NCI-H526 (cell line): ENCODE measurements at regions not wholly inside any gene's neighbourhood (a gene's known extent, or its start where the extent isn't known, plus 50 kb on each side); places are given as distances from the start of the nearest gene placed in this dataset.

Source experiments
- DNase-seq, 2 experiments: peaks; one replicate each; lab custom pipeline; 2025; lab: John Stamatoyannopoulos, UW

DNA sequence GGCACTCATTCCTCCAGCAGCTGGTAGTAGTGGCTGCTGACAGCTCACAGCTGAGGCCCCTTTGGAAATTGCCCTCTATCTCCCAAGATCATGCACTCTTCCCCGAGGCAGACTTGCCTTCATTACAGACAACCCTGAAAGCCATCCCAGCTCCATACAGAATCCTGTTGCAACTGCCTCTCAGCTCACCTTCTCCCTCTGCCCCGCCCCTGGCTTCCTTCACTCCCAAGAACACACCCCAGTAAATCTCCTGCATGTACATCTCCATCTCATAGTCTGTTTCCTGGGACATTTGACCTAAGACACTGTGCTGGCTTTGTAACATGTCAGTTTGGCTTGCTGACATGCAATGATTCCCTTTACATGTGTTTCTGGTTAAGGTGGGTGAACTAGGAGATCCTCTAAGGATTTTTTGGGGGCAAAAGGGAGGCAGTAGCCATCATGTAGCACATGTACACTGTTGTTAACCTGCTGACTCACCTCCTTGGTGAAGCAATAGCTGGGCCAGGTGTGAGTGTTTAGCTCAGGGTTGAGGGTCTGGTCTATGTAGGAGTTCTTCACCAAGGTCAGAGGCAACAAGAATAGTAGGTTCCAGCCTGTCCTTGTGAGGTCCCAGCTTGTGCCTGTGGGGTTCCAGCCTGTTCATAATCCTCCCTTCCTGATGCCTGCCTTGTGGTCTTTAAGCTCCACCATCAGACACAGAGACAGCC is 179.6 kb downstream of the CSNK2A3 start:
- no peak for DNase-seq

DNA sequence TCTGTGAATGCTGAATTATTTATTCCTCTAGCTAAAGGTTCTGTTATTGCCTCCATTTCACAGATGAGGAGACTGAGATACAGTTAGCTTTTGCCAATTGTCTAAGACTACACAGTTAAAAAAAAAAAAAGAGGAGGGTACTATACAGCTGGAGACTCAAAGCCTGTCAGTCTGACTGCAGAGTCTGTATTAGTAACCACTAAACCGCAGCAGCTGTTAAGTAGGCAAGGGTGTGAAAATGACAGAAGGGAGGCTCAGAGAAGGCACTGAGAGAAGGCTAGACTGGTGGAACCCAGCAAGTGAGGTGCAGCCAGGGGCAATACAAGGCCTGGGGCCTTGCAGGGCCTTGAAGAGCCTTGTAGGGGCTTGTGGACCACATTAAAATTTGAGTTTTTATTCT is 181.2 kb downstream of the CSNK2A3 start:
- no peak for DNase-seq

DNA sequence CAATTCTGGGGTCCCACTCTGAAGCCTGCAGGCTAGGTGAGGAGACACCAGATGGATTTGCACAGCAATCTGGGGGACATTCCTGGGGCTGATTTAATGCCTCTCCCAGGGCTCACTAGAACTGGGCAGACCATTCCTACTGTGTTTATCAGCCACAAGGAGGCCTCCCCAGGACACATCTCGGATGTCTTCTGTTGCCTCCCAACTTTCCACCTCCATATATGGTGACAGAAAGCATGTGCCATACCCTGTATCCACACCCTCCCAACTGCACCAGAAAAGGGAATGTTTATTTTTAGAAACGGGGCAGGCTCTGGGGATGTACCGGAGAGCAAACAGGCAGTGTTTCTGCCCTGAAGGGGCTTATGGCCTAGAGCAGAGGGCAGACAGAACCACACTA is 181.8 kb downstream of the CSNK2A3 start:
- DNase-seq = no peak

DNA sequence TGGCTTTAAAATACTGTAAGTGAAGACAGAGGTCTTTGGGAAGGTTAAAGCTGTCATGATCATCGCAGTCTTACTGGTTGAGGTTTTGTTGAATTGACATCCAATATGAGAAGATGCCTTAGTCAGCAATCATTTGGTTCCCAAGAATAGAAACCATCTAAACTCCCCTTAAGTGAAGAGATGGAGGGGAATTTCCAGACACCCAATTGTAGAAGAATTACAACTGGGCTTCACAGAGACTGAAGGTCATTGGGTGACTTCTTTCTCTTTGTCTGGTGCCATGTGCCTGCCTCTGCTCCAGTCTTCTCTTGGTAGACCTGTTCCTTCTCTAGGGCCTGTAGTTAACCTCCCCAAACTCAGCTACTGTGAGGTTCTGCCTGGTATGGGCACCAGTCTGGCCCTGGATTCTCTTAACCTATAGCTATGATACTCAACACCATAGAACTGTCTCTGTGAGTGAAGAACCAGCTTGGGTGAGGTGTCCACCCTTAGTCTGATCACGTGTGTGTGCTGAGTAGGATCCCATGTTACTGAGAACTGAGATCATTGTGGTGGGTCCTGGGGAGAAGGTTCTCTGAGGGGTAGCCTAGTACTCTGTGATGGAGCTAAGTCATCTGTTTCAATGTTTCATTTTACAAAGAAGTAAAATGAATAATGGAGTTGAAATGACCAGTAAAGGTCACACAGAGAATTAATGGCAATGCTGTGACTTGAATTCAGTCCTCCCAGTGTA is 182.5 kb downstream of the CSNK2A3 start:
- no peak for DNase-seq

DNA sequence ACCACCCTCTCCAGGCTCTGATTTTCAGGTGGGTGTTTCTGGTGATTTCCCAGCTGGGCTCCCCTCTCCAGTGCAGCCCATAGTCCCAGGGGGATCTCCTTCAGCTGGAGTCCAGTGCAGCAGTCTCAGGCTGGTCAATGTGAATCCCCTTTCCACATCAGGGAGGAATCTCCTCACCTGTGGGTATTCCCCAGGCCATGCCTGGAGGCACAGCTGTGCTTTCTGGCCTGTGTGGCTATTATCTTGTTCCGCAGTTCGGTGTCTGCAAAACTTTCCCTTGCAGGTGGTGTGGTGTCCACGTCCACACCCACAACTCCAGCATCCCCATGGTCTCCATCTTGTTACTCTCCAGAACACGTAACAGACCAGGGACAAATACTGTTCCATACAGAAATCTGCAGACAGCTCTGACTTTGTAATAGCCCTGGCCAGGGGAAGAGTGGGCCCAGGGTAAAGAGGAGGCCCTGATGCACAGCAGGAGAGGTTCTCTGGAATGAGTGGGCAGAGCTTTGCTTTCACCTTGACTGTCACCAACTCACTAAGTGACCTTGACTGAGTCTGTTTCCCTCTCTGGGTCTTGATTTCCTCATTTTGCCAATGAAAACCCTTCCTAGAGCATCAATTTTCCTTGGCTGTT is 183.2 kb downstream of the CSNK2A3 start:
- no peak for DNase-seq

DNA sequence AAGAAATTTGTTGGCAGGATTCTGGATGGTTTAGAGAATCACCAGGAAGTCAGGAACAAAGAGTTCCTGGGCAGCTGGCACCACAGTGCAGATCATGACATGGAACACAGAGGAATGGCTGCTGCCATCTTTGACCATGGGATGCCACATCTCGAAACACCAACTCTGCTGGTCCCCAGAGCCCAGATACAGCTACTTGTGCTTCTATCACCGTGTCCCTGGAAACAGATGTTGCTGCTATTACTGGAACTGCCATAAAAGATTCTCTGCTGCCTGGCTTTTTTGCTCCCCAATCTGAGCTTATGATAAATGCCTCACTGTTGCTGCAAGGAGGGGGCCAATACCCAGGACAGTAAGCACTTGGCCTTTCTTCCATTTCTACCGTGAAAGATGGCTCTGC is 185.2 kb downstream of the CSNK2A3 start:
- DNase-seq = no peak

DNA sequence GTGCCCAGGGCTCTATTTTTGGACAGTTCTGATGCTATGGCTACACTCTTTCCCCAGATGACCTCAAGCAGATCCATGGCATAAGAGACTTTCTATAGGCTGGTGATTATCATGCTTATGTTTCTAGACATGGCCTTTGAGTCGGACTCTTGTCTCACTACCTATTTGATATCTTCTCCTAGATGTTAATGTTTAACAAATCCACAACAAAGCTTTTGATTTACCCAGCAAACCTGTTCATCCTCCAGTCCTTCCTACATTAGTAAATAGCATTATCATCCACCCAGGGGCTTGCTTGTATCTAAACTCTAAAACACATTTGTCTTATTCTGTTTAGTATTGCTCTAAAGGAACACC is 188.7 kb downstream of the CSNK2A3 start:
- DNase-seq = no peak

DNA sequence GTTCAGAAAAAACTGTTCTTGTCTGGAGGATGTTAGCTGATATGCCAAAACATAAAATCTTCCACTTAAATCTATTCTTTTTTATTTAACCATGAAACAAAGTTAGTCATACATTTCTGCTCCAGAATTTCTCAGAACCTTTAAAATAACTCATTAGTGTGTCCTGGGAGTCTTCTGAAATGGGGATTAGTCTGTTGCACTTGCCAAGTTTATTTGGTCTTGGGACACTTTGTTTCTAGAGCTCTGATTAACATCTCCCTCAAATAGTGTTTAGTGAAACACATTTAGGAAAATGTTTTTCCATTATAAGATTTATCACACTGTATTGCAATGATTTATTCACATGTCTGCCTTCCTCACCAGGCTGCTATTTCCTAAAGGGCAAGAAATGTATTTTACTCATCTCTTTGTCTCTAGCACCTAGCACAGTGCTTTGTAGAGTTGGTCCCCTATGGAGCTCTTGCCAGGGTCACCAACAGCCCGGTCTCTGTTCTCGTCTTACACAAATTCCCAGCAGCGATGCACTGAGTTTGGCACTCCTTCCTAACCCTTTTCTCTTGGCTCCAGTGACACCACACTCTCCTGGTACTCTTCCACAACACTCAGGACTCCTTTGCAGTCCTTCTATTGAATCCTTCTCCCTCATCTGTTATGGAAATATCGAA is 189.2 kb downstream of the CSNK2A3 start:
- no peak for DNase-seq

DNA sequence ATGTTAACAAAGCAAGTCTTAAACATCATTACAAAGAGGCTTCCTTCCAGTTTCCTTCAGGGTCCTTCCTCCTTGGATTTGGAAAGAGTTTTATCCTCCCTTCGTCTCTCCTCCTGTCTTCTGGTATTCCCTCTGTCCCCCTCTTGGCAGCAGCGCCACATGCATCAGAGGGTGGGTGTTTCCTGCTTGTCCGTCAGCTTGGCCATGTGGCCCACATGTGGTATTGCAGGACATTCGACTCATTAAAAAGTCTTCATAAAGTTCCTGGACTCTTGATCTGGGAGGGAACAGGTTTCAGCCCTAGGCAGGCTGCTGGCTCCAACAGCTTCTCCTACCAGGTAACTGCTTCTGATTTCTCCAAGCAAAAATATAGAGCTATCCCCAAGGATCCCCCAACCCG is 189.8 kb downstream of the CSNK2A3 start:
- no peak for DNase-seq

DNA sequence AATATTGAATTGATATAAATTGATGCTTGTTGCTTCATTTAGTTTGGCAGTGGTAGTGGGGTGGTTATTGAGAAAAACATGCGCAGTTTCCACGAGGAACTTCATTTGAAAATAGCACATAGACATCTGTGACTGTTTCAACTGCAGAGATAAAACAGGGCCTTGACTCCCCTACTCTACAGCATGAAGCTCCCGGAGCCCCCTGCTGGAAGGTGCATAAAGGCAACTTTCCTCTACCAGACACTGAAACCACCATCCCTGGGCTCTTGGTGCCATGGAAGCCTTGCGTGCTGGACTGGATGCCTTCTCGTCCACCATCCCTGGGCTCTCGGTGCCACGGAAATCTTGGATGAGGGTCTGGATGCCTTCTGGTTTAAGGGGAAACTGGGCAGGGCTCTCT is 195.9 kb downstream of the CSNK2A3 start:
- DNase-seq = peak; percentile 38 to 89

DNA sequence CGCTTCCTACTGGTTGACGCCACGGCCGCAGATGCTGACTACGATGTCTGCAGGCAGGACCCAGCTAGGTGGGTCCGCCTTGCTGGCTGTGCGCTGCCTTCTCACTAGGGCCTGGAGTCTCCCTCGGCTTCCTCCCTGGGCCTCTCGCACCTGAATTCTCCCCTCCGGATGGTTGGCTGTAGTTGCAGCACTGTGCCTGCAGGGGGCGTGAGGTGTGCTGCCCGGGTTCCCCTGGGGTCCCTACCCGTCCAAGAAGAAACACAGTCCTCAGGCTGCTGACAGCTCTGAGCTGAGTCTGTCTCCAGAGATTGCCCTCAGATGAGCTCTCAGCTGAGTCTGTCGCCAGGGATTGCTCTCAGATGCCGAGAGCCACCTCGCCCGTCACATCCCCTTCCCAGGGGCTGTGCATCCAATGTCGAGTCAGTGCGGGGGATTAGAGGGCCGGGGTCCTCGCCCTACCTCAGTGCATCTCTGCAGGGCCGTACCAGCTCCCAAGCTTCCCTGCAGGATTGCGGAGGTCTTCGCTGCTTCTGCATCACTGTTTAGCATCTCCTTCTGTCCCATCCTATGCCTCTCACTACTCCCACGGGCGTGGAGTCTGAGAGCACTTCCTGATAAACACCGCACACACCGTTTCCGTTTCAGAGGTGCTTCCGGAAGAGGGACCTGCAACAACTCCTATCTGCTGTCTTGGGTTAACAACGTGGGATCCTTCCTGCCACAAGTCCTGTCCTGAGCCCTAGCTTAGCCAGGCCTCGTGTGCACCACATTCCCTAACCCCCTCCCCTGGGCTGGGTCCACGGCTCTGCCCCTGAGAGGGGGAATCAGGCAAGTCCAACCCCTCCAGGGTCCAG is 196.9 kb downstream of the CSNK2A3 start:
- DNase-seq = peak; percentile 10 to 63

DNA sequence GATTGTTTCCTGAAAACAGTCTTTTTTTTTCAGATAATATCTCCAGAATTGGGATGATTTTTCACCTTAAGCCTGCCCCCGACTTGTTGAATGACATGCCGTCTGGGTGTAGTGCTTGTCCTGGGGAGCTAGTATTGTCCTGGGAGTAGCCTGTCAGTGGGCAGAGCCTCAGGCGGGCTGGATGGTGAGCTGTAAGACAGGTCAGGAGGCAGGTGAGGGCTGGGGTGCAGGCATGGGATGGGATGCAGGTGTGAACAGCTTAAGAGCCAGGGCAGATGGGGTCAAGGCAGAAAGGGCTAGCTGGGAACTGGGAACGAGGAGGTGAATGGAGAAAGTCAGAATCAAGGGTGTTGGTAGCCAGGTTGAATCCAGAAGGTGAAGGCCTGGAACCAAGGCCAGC is 200.2 kb downstream of the CSNK2A3 start:
- no peak for DNase-seq

DNA sequence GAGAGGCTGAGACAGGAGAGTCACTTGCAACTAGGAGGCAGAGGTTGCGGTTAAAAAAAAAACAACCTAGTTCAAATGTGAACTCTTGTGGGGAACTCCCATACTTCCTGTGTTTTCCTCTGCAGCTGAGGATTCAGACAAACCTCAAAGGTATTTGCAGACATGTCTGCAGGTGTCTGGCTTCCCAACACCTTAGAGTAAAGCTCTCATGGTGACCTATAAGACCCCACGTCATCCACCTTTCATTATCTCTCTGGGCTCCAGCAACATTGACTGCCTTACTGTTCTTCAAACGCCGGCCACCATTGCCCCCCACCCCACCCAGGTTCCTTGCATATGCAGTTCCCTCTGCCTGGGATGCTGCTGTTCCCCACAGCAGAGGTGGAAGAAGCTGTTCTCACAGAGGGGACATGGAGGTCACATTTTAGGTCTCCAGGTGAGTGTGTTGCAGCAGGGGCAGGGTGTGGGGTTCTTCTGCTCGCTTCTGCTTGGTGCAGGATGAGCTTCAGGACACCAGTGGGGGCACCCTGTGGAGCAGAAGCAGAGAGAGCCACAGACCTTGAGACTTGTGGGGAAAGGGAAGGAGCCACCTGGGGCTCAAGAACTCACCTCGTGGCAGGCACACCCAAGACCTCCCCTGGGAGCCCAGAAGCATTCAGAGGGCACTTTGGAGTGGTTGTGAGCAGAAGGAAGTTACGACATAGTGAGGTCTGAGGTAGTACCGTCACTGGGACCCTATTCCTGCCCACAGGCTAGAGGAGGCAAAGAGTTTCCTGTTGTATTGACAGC is 203.2 kb downstream of the CSNK2A3 start:
- DNase-seq = no peak

DNA sequence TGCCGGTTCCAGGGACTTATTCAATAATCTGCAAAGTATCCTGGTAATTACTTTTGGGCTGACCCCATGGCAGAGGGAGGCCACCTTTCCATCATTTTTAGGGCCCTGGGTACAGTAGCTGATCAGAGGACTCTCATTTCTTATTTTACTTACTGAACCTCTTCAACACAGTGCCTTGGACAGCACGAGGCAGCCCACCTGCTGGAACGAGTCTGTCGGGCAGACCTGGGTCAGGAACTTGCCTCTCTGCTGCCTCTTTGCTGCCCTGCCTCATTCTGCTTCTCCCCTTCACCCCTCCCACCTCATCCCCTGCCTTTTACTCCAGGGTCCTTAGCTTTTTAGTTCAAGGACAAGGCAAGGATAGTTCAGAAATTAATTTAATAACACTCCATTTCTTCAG is 204.5 kb downstream of the CSNK2A3 start:
- no peak for DNase-seq

DNA sequence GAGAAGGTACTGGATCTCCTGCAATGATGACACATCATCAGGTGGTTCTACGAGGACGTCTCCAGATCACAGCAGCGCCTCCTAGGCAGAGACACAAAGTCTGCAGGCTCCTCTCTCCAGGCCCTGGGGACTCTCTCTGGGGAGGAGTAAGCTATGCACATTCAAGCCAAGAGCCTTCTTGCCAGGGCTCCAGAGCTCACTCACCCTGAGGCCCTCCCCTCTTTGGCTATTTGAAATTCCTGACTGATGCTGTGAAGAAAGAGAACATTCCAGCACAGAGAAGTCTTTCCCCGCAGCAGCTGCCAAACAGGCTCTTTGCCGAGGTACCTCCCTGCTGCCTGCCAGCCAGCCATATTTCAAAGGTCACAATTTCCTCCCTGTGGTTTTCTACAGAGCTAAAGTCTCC is 204.9 kb downstream of the CSNK2A3 start:
- DNase-seq = peak in 1 of 2 experiments; percentile 11

DNA sequence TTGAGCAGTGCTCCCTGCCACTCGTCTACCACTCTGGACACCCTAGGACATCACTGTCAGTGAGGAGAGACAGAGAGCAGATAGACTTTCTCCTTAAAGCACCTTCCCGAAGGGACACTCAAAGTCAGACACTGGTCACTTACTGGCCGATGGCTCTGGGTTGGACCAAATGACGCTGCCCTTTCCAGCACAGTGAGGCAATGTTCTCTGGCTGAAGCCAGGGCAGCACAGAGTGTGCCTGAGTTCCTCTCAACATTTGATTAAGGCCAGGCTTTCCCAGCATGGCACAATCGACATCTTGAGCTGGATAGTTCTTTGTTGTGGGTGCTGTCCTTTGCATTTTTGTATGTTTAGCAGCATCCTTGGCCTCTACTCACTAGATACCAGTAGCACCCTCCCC is 206.2 kb downstream of the CSNK2A3 start:
- no peak for DNase-seq

DNA sequence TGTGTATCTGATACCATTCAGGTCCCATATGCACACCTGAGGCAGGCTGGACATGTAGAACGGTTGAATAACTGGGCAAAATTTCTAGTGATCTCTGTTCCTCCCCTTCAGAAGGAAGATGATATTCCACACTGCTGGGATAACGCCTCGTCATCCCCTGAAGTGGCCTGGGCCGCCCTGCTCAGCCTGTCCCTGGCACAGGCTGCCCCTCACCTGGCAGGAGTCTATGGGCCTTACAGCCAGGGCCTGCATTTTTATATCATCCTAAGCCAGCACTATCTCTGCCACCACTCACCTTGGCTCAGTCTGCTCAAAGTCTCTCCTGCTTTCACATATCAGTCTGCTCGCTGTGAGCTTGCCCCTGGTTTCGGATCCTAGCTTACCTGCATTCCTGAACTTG is 209.2 kb downstream of the CSNK2A3 start:
- no peak for DNase-seq

DNA sequence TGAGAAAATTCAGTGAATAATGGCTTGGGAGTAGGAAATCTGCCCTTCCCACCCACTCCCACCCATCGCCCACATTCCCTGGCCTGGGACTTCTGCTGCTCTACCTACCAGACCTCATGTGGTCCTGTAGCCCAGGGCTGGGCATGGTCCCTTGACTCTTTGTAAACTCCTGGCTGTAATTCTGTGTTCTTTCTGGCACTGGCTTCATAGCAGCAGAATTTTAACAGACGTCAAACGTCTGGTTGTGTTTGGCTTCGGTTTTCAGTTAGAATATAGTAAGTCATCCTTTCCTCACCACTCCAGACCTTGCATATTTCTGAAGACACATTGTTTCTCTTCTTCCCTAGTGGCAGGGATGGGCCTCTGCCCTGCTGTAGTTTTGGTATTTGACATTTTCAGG is 210.6 kb downstream of the CSNK2A3 start:
- DNase-seq = no peak

DNA sequence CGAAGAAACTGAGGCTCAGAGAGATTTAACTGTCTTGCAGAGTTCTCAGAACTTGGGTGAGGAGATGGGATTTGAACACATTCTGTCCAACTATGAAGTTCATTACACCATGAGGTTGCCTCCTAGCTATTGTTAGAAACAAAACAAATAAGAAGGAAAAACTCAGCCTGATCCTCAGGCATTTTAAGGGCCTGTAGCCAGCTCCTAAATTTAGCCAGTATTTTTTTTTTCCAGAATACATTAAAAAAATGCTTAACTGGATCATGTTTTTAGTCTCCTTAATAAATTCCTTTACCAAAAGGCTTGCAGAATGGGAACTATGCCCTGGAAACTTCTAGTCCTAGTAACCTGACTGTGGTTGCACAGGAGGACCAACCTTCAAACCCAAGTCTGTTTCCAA is 212.0 kb downstream of the CSNK2A3 start:
- no peak for DNase-seq

DNA sequence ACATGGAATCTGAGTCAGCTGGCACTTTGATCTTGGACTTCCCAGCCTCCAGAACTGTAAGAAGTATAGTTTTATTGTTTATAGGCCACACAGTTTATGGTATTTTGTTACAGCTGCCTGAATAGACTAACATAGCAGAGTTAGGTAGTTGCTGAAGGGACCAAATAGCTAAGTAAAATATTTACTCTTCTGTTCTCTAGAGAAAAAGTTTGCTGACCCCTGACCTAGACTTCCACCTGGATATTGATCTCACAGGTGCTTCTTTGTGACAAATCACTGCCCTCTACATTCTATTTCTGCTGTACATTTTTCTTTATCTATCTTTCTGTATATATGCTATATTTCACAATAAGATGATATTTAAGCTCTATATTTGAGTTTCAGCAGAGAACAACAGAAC is 212.5 kb downstream of the CSNK2A3 start:
- DNase-seq = no peak

DNA sequence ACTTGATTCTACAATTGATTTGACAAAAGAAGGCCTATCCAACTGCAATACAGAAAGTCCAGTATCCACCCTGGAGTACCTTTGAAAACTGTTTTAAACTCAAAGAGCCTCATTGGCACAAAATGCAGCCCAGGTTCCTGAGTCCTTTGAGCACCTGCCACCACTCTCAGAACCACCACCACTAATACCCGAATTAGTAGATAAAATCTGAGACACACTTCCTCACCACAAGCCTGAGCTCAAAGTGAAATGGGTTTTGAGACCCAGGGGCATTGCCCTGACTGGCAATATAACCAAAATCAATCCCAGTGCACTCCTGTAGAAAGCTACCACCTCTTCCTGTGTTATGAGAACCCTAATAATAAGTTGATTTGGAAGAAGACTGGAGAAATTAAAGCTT is 215.7 kb downstream of the CSNK2A3 start:
- DNase-seq = no peak
